PC-9 (cell line): ENCODE measurements at regions not wholly inside any gene's neighbourhood (a gene's known extent, or its start where the extent isn't known, plus 50 kb on each side); places are given as distances from the start of the nearest gene placed in this dataset.

Experiments used
- BruUV-seq: library from RNA; stranded (reverse); fragments of 400-500 nt; replicated peaks from 2 replicates; lab custom pipeline; 2021; lab: Mats Ljungman, UMichigan
- CTCF ChIA-PET: fragments of 300-600 bp; sonication (Branson Sonifier 250); formaldehyde crosslinking; loops from one replicate; lab custom pipeline; 2022; ENCODE audit warnings: antibody characterized with exemption; lab: Charles Lee
- POLR2A ChIA-PET: fragments of 300-600 bp; sonication (Branson Sonifier 250); formaldehyde crosslinking; loops from one replicate; lab custom pipeline; 2022; ENCODE audit warnings: antibody characterized with exemption; ENCODE audit not compliant: unreplicated experiment; lab: Charles Lee
- DNase-seq, 2 experiments: peaks; one replicate each; pipeline versions ENCODE4 v3.0.0 to v3.0.0-alpha.2; 2015 to 2022; ENCODE audit warnings: mixed read lengths in 1 of 2
- H2AFZ ChIP-seq: fragments of 200-600 bp; sonication (generic); 2 replicates; pipeline ENCODE4 v1.8.1; 2017; ENCODE audit warnings: antibody characterized with exemption
- H3F3A ChIP-seq: fragments of 200-600 bp; sonication (generic); 2 replicates; pipeline ENCODE4 v1.8.1; 2017; ENCODE audit warnings: antibody characterized with exemption, mild to moderate bottlenecking, low read depth; ENCODE audit not compliant: insufficient read depth
- H3K27ac ChIP-seq: fragments of 200-600 bp; sonication (generic); 2 replicates; pipeline ENCODE4 v1.6.1; 2016; ENCODE audit warnings: mixed run types
- H3K27me3 ChIP-seq: fragments of 200-600 bp; sonication (generic); 2 replicates; pipeline ENCODE4 v1.6.1; 2016; ENCODE audit warnings: low read depth, mixed run types; ENCODE audit not compliant: insufficient read depth
- H3K36me3 ChIP-seq: fragments of 200-600 bp; sonication (generic); 2 replicates; pipeline ENCODE4 v1.6.1; 2016; ENCODE audit warnings: low read depth, mixed run types
- H3K4me1 ChIP-seq: fragments of 200-600 bp; sonication (generic); replicated peaks from 2 replicates; pipeline ENCODE4 v1.6.1; 2016; ENCODE audit warnings: mixed run types; ENCODE audit not compliant: insufficient read depth
- H3K4me2 ChIP-seq: fragments of 200-600 bp; sonication (generic); 2 replicates; pipeline ENCODE4 v1.6.1; 2017; ENCODE audit warnings: mixed run types
- H3K4me3 ChIP-seq: fragments of 200-600 bp; sonication (generic); 2 replicates; pipeline ENCODE4 v1.6.1; 2016; ENCODE audit warnings: mixed run types
- H3K79me2 ChIP-seq: fragments of 200-600 bp; sonication (generic); 2 replicates; pipeline ENCODE4 v1.6.1; 2017; ENCODE audit warnings: low read depth, mixed run types
- H3K9me2 ChIP-seq: fragments of 200-600 bp; sonication (generic); 2 replicates; pipeline ENCODE4 v1.8.1; 2017; ENCODE audit warnings: mild to moderate bottlenecking; ENCODE audit not compliant: insufficient read depth
- H3K9me3 ChIP-seq: fragments of 200-600 bp; sonication (generic); 2 replicates; pipeline ENCODE4 v1.8.1; 2016; ENCODE audit warnings: low read depth; ENCODE audit not compliant: insufficient read depth
- H4K20me1 ChIP-seq: fragments of 200-600 bp; sonication (generic); 2 replicates; pipeline ENCODE4 v1.8.1; 2017; ENCODE audit not compliant: insufficient read depth
- CTCF ChIP-seq: fragments of 200-600 bp; sonication (generic); conservative IDR thresholded peaks from 2 replicates; pipeline ENCODE4 v1.6.1; 2017; ENCODE audit warnings: mixed run types, antibody characterized with exemption, mild to moderate bottlenecking, moderate library complexity
- EZH2 ChIP-seq: fragments of 200-600 bp; sonication (generic); IDR thresholded peaks from 2 replicates; pipeline ENCODE4 v1.8.0; 2017; ENCODE audit warnings: antibody characterized with exemption, low read depth
- intact Hi-C: fragments of 100-400 bp; cut with micrococcal nuclease; formaldehyde crosslinking; loops from one replicate; pipeline ENCODE4 v1.10.0; 2022; ENCODE audit not compliant: unreplicated experiment

GRCh38 chr9:6703898-6704639, 53.7 kb upstream of the KDM4C start:
- no peaks in the 10 kb centered on the region for H3F3A ChIP-seq
- DNase-seq = peak; percentile 37 to 81
- no peak for TF ChIP-seq EZH2
- TF ChIP-seq CTCF = no peak
- H3K9me2 ChIP-seq = no peaks in the 10 kb centered on the region
- POLR2A ChIA-PET = interaction anchor here (0.6 kb wide), 1 partner anchor 53 kb away, joined by 3 read pairs; the partner anchor contains the start of gene KDM4C
- CTCF ChIA-PET = no interaction called here
- BruUV-seq = TSS peak; percentile 47
- H3K79me2 ChIP-seq = no peaks in the 10 kb centered on the region
- no peaks in the 10 kb centered on the region for H3K4me1 ChIP-seq
- no peaks in the 10 kb centered on the region for H3K36me3 ChIP-seq
- H3K4me3 ChIP-seq = peak overlapping the region; percentile 51
- intact Hi-C loops = loop anchor here (2.0 kb wide), 1 partner anchor 23 kb away; no protein-coding TSS in a partner anchor
- no peaks in the 10 kb centered on the region for H3K9me3 ChIP-seq
- H4K20me1 ChIP-seq = no peaks in the 10 kb centered on the region
- H2AFZ ChIP-seq = peak overlapping the region; percentile 76
- peak overlapping the region; percentile 67 for H3K4me2 ChIP-seq
- no peaks in the 10 kb centered on the region for H3K27me3 ChIP-seq
- no peak overlapping the region for H3K27ac ChIP-seq

DNA sequence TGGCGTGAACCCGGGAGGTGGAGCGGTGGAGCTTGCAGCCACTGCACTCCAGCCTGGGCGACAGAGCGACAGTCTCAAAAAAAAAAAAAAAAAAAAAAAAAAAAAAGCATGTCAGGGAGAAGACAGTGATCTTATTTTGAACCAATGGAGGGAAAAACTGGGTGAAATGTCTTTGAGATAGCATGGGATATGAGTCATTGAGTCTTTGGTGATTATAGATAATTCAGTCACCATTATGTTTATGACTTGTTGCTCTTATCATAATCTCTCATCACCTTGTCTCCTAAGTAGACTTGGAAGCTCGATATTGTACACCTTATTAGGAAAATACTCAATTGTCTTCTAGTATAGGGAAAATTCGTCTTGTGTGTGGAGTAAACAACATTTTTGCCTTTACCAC, 55.1 kb upstream of the KDM4C start:
- H3K9me2 ChIP-seq = no peaks in the 10 kb centered on the region
- TF ChIP-seq EZH2 (no peak), CTCF (no peak)
- no peaks in the 10 kb centered on the region for H3K4me1 ChIP-seq
- intact Hi-C loops = loop anchor here (2.0 kb wide), 1 partner anchor 22 kb away; no protein-coding TSS in a partner anchor
- H3K4me3 ChIP-seq = peak overlapping the region; percentile 51; the same call in 1 of the 2 replicates
- H3K4me2 ChIP-seq = peak overlapping the region; percentile 67; the same call in 1 of the 2 replicates
- H4K20me1 ChIP-seq = no peaks in the 10 kb centered on the region
- H3K36me3 ChIP-seq = no peaks in the 10 kb centered on the region
- H3F3A ChIP-seq = no peaks in the 10 kb centered on the region
- no TSS peak for BruUV-seq
- H3K9me3 ChIP-seq = no peaks in the 10 kb centered on the region
- no peak overlapping the region for H2AFZ ChIP-seq
- H3K27ac ChIP-seq = no peak overlapping the region
- H3K27me3 ChIP-seq = no peaks in the 10 kb centered on the region
- POLR2A ChIA-PET = no interaction called here
- no peaks in the 10 kb centered on the region for H3K79me2 ChIP-seq
- no peak for DNase-seq
- CTCF ChIA-PET = interaction anchor here (0.6 to 0.7 kb wide), 2 partner anchors 23 to 648 kb away, joined by 3 to 11 read pairs; no protein-coding TSS in a partner anchor

DNA sequence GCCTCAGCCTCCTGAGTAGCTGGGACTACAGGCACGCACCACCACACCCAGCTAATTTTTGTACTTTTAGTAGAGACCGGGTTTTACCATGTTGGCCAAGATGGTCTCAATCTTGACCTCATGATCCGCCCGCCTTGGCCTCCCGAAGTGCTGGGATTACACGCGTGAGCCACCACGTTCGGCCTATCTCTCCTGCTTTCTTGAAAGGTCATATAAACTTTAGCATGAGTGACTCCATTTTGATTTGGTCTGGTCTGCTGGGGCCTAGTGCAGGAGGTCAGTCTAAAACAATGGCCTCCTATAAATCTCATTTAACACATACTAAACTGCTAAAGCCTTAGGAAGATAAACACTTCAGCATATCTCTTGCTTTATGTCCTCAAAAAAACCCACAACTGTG, 50.6 kb upstream of the GLDC start:
- H3K79me2 ChIP-seq = no peaks in the 10 kb centered on the region
- H3F3A ChIP-seq = no peaks in the 10 kb centered on the region
- H3K36me3 ChIP-seq = no peaks in the 10 kb centered on the region
- H2AFZ ChIP-seq = no peak overlapping the region
- CTCF ChIA-PET = no interaction called here
- BruUV-seq = no TSS peak
- H3K4me1 ChIP-seq = no peaks in the 10 kb centered on the region
- POLR2A ChIA-PET = no interaction called here
- H3K9me2 ChIP-seq = no peaks in the 10 kb centered on the region
- H4K20me1 ChIP-seq = no peaks in the 10 kb centered on the region
- TF ChIP-seq EZH2 (no peak), CTCF (no peak)
- H3K9me3 ChIP-seq = no peaks in the 10 kb centered on the region
- no peak overlapping the region for H3K4me3 ChIP-seq
- H3K27me3 ChIP-seq = no peaks in the 10 kb centered on the region
- H3K27ac ChIP-seq = no peak overlapping the region
- no peak overlapping the region for H3K4me2 ChIP-seq
- no peak for DNase-seq
- intact Hi-C loops = no loop called here
